GM19372 (cell line): ENCODE measurements at regions not wholly inside any gene's neighbourhood (a gene's known extent, or its start where the extent isn't known, plus 50 kb on each side); places are given as distances from the start of the nearest gene placed in this dataset.
"Not testable (repeated sequence)": the region's sequence is repeated elsewhere in the genome, so short reads cannot be mapped to it uniquely, and the experiment has no call there.

Experiments
- ATAC-seq: cut with Tn5 transposase; IDR thresholded peaks from one replicate; pipeline ENCODE4 v1.9.1; 2021; ENCODE audit warnings: mild to moderate bottlenecking, low read depth, moderate library complexity; ENCODE audit not compliant: unreplicated experiment

- ATAC-seq = not testable (repeated sequence)
These were observed 91.0 kb upstream of the SPDYE9 start for GRCh38 chr7:73176813-73177212.

GRCh38 chr7:73175322-73175721 is 89.5 kb upstream of the SPDYE9 start:
- ATAC-seq = not testable (repeated sequence)

- ATAC-seq = not testable (repeated sequence)
These were observed 85.1 kb upstream of the SPDYE9 start for GRCh38 chr7:73170902-73171301.

- not testable (repeated sequence) for ATAC-seq
These were observed 84.6 kb upstream of the SPDYE9 start for GRCh38 chr7:73170415-73170814.

- not testable (repeated sequence) for ATAC-seq
These were observed 80.3 kb upstream of the SPDYE9 start for GRCh38 chr7:73166152-73166551.

GRCh38 chr7:73162680-73163079 is 76.8 kb upstream of the SPDYE9 start:
- ATAC-seq = not testable (repeated sequence)

GRCh38 chr7:73161727-73162126 is 75.9 kb upstream of the SPDYE9 start:
- ATAC-seq = not testable (repeated sequence)

GRCh38 chr7:73157169-73157661 is 71.4 kb upstream of the SPDYE9 start:
- not testable (repeated sequence) for ATAC-seq

GRCh38 chr7:73156510-73157168 is 70.8 kb upstream of the SPDYE9 start:
- not testable (repeated sequence) for ATAC-seq

GRCh38 chr7:73154586-73155038 is 68.8 kb upstream of the SPDYE9 start:
- peak; percentile 77 for ATAC-seq

GRCh38 chr7:73153921-73154585 is 68.2 kb upstream of the SPDYE9 start:
- ATAC-seq = not testable (repeated sequence)

GRCh38 chr7:73148570-73148969 is 62.7 kb upstream of the SPDYE9 start:
- ATAC-seq = not testable (repeated sequence)

- ATAC-seq = not testable (repeated sequence)
These were observed 61.8 kb upstream of the SPDYE9 start for GRCh38 chr7:73147681-73148080.

GRCh38 chr7:73143993-73144392 is 58.2 kb upstream of the SPDYE9 start:
- not testable (repeated sequence) for ATAC-seq

- not testable (repeated sequence) for ATAC-seq
These were observed 52.1 kb upstream of the SPDYE9 start for GRCh38 chr7:73137922-73138321.
